22Rv1 (cell line): ENCODE measurements at regions not wholly inside any gene's neighbourhood (a gene's known extent, or its start where the extent isn't known, plus 50 kb on each side); places are given as distances from the start of the nearest gene placed in this dataset.

Experiments
- ZFX ChIP-seq: fragments of 450-650 bp; IDR thresholded peaks from 2 replicates; pipeline ENCODE4 v1.6.1; 2017; ENCODE audit warnings: antibody characterized with exemption, borderline replicate concordance
- TF ChIP-seq, protein P1 (sequence below): fragments of 450-650 bp; IDR thresholded peaks from 2 replicates; pipeline ENCODE4 v1.5.1; 2017; ENCODE audit warnings: mild to moderate bottlenecking

DNA sequence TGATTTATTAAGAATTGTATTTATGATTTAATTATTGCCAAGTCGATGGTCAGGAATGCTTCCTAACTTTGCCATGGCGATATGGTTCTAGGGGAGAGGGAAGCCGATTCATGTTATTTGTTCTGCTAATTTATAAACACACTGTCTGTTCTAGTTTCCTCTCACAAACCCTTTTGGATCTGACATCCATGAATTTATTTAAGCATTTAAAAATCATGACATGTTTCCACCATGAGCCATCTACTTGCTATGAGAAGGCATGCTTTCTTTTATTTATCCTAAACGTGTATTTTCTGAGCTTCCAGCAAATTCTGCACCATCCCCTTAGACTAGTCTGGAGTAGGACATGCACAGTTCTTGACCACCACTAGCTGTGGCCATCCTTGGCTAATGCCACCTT lies 136.6 kb upstream of the STC2 start:
- TF ChIP-seq, protein P1, sequence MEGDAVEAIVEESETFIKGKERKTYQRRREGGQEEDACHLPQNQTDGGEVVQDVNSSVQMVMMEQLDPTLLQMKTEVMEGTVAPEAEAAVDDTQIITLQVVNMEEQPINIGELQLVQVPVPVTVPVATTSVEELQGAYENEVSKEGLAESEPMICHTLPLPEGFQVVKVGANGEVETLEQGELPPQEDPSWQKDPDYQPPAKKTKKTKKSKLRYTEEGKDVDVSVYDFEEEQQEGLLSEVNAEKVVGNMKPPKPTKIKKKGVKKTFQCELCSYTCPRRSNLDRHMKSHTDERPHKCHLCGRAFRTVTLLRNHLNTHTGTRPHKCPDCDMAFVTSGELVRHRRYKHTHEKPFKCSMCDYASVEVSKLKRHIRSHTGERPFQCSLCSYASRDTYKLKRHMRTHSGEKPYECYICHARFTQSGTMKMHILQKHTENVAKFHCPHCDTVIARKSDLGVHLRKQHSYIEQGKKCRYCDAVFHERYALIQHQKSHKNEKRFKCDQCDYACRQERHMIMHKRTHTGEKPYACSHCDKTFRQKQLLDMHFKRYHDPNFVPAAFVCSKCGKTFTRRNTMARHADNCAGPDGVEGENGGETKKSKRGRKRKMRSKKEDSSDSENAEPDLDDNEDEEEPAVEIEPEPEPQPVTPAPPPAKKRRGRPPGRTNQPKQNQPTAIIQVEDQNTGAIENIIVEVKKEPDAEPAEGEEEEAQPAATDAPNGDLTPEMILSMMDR, result no peak
- TF ChIP-seq ZFX, result no peak
